HG03342 (cell line): ENCODE measurements at regions not wholly inside any gene's neighbourhood (a gene's known extent, or its start where the extent isn't known, plus 50 kb on each side); places are given as distances from the start of the nearest gene placed in this dataset.

ENCODE experiments used
- ATAC-seq: cut with Tn5 transposase; IDR thresholded peaks from one replicate; pipeline ENCODE4 v1.9.1; 2021; ENCODE audit warnings: mild to moderate bottlenecking, moderate library complexity; ENCODE audit not compliant: unreplicated experiment

GRCh38 chr7:17016402-17017010, 134.7 kb upstream of the AGR3 start:
- ATAC-seq, result no peak

GRCh38 chr7:17019106-17019505, 137.3 kb upstream of the AGR3 start:
- ATAC-seq, result no peak

DNA sequence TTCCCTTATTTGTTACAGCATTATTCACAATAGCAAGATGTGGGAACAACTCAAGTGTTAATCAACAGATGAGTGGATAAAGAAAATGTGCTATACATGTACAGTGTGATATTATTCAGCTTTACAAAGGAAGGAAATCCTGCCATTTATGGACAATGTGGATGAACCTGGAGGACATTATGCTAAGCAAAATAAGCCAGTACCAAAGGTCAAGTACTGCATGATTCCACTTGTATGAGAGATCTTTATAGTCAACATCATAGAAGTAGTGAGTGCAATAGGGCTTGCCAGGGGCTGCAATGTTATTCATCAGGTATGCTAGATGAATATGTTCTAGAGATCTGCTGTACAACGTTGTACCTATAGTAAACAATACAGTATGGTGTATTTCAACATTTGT, 138.5 kb upstream of the AGR3 start:
- ATAC-seq, result no peak

DNA sequence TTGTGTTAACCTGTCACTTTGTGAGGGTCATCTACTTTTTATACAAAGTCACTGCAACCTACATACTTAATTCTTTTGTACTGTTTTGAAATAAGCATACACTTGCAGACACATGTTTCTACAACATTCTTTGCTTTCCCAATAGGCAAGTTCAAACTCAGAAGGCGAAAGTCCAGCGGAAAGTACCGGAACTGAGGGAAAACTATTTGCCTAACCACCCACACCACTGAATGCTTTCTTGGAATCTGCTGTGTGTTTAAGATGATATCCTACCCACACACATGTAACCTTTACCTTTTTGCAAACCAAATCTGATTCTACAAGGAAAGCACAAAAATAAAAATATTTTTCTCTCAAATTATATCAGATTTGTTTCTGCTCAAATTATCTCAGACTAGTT, 139.4 kb upstream of the AGR3 start:
- ATAC-seq, result no peak

GRCh38 chr7:17022920-17023319, 141.1 kb upstream of the AGR3 start:
- ATAC-seq, result no peak

DNA sequence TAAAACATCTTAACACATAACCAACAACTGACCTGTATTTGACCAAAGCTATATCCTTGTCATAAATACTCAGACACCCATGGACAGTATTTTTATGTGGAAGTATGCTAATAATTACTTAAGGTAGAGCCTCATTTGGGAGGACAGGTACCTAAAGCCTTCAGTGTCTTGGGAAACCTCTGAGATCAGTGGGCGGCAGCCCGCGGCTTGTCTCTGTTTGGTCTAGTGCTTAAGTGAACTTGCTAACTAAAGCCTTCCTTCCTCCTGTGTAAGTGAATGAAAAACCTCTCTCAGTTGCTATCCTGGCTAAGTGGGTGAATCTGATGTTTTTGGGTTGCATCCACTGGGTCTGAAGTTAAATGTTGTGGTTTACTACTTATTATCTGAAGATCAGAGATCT, 144.5 kb upstream of the AGR3 start:
- ATAC-seq, result no peak

DNA sequence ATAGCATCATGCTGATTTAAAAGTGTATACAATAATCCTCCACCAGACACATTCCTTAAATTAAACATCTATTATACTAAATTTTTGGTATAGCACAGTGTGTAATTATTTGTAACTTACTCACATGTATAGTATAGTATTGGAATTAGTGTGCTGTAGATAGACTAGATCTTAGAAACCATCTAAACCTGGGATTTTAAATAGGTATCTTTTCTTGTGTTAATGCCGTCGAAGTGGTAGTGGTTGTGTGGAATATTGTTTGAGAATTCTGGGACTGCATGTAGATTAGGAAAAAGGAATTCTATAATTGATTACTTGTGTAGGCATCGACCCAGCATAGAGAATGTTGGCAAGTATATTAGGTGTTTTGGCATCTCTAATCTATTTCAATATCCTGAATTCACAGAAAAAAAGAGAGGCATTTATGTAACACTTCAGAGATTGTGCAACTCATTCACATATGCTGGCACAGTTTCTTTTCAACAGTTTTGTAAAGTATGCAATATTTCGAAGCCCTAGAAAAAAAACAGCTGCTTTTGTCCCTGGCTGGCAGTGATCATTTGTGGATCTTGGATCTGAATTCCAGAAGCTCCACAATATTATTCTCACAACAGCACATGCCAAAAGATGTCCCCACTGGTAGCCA, 145.5 kb upstream of the AGR3 start:
- ATAC-seq, result no peak

GRCh38 chr7:17027789-17028152, 146.0 kb upstream of the AGR3 start:
- no peak for ATAC-seq

DNA sequence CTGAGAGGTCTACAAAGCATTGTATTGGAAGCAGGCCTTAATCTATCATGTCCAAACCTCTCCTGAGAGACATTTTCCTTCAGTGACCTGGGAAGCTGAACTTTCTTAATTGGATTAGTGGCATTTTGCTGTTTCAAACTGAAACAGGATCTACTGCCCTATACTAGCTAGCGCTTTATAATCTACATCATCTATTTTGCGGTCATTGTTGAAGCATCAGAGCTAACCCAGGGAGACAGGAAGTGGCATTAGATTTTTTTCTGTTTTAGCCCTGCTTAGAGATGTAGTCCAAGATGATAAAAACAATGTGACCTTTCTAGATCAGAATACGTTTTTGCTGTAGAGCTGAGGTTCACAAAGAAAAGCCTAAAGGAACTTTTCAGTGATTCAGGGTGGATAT, 147.4 kb upstream of the AGR3 start:
- ATAC-seq, result no peak

- ATAC-seq, result no peak
Measured at GRCh38 chr7:17030559-17030958, 148.8 kb upstream of the AGR3 start.

- ATAC-seq, result no peak
Measured at GRCh38 chr7:17031906-17032551, 150.2 kb upstream of the AGR3 start.

GRCh38 chr7:17033245-17033644, 151.5 kb upstream of the AGR3 start:
- no peak for ATAC-seq

DNA sequence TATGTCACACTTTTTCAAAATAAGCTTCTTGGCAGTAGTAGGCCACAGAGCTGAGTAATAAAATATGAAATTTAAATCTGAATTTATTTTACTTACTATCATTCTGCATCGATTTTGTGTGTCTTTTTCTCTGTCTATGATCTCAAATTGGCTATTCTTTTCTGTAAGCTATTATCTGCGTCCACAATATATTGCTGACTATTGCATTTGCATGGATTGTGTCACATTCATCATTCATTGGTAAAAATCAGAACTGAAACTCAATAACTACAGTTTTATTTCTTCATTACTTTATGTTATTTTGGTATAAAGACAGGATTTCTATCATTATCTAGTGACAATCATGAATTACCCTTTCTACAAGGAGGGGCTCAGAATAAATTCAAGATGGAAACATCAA, 154.8 kb upstream of the AGR3 start:
- ATAC-seq, result no peak

DNA sequence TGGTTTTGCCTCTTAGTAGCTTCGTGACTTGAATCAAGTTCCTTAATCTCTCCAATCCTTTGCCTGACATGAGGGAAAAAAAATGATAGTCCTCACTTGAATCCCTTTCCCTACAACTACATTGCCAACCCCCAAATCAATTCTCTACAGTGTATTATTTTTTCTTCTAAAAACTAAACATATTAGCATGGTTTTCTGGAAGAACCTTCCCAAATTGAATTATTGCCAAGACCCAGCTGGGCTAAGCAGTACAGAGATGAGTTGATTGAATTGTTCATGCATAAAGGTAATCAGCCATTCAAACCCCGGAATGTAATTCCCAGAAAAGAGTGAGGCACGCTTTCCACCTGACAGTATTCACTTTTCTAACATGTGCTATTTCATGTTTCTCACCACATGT, 155.6 kb upstream of the AGR3 start:
- no peak for ATAC-seq

DNA sequence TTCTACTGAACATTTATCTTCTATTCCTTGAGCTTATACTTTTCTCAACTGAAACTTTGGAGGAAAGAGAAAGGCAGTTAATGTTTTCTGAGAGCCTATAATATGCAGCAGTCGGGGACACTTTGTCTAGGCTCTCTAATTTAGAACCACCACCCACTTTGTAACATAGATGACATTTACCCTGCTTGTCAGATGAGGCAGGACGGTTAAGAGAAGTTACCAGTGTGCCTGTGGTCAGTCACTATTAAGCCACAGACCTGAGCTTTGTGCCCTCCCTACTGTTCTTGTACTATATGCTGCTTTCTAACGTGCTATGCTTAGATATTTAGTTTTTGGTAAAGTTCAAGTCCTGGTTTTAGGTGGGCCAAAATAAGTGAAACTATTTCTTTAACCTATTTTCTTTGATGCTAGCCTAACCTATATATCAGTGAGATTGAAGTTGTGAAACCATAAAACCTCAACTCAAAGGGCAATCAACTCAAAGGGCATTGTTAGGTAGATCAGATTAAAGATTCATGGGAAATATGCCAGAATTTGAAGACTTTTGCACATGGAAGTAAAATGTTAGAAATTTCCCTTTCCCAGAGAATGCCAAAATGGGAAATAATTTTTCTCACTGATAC, 156.5 kb upstream of the AGR3 start:
- no peak for ATAC-seq

DNA sequence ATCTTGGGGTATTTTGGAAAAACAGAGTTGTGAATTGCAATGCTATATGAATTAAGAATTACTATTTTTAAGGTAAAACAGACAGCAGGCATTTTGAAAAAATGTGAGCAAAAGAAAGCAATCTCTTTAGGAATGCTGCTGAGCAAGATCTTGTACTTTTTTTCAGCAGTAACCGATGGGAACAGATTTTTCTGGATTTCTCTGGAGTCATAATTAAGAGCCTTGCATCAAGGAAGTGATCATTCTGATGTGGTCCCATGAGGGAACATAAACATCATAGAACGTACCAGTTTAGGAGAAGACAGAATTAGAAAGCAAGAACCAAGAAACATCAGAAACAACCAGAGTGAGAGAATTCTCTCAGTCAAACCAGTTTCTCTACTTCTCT, 157.0 kb upstream of the AGR3 start:
- no peak for ATAC-seq

DNA sequence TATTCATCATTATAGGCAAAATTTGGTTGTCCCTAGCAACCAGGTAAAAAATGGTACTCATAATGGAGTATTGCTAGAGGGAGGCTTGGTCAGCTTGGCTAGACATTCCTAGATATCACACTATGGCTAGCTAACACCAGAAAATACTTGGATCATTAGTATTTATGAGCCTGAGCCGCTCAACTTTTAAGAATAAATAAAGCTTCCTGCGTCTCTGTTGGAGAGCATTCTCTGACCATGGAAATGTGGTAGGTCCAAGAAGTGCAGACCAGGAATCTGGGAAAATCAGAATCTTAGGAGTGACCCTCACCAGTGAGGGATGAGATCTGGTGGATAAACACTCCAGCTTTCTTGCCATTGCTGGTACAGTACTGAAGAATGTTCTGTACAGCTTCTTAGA, 157.6 kb upstream of the AGR3 start:
- no peak for ATAC-seq

GRCh38 chr7:17040716-17041115, 158.9 kb upstream of the AGR3 start:
- ATAC-seq, result no peak

GRCh38 chr7:17041324-17041723, 159.5 kb upstream of the AGR3 start:
- ATAC-seq, result no peak

DNA sequence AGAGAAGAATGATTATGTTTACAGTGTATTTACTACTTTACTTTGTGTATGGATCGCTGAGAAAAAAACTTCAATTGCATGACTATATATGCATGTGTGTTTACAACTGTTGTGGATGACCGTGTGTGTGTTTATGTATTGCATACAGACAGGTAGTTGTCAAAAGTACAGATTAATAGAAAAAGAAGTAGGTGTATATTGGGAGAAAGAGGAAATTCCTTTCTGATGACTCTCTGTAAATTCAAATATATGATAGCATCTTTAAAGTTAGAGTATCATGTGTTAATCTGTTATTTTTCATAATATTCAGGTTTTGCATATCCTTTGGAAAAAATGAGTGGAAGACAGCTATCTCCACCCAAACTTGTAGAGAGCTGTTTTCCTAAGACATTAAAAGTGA, 160.4 kb upstream of the AGR3 start:
- ATAC-seq, result no peak

DNA sequence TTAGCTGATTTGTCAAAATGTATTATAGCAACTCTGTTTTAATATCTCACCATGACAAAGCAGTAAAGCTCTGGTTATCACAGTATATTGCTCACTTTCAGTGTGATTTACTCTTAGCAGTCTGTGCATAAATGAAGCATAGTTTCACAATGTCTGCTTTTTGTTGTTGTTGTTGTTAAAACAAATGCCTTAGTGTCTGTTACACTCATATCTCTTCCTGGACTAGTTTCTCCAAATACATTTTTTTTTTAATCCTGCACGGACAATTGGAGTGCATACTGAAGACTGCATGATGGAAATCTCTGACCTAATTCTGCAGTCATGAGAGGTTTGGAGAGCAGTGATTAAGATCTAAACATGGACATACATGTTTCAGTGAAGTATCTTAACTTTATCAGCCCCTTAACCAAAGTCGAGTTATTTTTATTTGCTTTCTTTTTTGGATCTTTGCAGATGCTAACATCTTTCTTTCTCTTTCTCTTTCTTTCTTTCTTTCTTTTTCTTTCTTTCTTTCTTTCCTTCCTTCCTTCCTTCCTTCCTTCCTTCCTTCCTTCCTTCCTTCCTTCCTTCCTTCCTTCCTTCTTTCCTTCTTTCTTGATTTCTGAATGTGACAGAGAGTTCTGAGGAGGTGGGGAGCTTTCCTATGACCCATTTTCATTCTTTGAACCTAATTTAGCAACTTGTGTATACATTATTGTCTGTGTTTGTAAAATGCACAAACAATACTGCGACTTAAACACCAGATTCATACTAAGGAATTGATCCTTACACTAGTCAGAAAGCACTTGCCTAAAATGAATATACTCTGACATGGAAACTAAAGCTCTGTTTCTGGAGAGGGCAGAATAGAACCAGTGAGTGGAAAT, 161.5 kb upstream of the AGR3 start:
- no peak for ATAC-seq
